Nucleus accumbens (tissue), 56 donors: ENCODE measurements at regions not wholly inside any gene's neighbourhood (a gene's known extent, or its start where the extent isn't known, plus 50 kb on each side); places are given as distances from the start of the nearest gene placed in this dataset.
"Not testable (repeated sequence)": the region's sequence is repeated elsewhere in the genome, so short reads cannot be mapped to it uniquely, and the experiment has no call there.

ENCODE experiments used
- DNase-seq, 56 donors: peaks; one replicate each; lab custom pipeline; 2025; lab: John Stamatoyannopoulos, UW

DNA sequence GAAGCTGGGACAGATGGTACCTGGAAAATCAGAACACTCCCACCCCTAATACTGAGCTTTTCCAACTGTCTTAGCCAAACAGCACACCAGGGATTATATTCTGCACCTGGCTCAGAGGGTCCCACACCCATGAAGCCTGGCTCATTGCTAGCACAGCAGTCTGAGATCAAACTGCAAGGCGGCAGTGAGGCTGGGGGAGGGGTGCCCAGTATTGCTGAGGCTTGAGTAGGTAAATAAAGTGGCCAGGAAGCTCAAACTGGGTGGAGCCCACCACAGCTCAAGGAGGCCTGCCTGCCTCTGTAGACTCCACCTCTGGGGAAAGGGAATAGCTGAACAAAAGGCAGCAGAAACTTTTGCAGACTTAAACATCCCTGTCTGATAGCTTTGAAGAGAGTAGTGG, 403.3 kb downstream of the MBD2 start:
- not testable (repeated sequence) for DNase-seq

DNA sequence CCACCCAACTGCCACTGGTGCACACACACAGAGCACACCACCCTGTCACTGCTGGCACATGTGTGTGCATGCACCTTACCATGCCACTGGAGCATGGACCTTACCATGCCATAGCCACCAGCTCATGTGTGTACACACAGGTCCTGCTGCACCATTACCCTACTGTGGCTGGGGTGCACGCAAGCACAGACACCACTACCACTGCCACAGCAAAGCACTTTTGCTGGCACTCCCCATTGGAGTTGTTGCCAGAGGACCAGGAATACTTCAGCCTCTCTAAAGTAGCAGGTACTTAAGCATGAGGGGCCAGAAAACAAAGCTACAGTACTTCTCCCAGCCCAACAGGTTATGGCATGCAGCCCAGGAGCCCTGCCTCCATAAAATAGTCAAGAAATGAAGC, 404.8 kb downstream of the MBD2 start:
- no peak for DNase-seq

DNA sequence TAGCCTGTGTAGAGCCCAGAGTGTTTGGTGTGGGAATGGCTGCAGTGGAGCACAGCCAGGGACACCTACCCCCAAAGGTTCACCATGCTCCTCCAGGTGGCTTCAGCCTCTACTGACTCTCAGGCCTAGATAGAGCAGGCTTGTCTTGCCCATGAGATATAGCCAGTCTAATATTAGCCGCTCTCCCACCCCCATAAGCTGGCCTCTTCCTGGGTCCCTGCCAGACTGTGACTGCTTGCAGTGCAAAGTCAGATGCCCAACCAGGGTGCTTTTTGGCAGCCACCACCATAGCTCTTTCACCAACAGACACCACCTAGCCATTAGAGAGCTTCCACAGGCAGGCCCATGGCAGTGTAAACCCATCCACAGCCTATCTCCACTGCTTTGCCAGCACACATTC, 405.3 kb downstream of the MBD2 start:
- DNase-seq: no peak

DNA sequence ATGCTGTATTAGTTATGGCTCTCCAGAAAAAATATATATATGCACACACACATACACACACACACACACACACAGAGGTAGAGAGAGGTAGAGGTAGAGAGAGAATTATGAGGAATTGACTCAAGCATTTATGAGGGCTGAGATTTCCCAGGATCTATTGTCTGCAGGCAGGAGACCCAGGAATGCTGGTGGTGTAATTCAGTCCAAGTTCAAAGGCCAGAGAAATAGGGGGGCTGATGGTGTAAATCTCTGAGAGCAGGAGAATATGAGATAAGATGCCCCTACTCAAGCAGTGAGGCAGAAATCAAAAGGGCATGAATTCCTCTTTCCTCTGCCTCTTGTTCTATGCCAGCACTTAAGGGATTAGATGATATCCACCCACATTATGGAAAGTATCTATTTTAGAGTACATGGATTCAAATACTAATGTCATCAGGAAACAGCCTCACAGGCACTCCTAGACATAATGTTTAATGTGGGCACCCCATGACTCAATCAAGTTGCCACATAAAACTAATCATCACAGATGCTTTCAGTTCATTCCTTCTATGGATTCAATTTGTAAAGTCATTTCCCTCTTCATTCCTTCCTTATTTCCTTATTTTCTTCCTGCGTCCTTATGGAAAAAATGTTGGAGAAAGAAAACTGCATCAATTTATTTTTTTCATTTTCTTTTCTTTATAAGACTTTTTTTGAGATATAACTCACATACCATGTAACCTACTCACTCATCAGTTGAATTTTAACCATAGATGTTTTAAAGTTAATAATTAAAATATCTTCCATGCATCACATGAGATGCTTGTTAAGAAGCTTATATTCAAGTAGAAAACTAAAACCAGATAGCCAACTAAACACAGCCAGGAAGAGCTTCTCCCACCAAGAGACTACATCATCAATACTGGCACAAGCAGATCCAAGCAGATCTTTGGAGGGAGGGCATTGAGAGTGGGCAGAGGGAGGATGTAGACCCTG, 406.2 kb downstream of the MBD2 start:
- peak in 2 of 56 donors; percentile 19 to 26 for DNase-seq

DNA sequence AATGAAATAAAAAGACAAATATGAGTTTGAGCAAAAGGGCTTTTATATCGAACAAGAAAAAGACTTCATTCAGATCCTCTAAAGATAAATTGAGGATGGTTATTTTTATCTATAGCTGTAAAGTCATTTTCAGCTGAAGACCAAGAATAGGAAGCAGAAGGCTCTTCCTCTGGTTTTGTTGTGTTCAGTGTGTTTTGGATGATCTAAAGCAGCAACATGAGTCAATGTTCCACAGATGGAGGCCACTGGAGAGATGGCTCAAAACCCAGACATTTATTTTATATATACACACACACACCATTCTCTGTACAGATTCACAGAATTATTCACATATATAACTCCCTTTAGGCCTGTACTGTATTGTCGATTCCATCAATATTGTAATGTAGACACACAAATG, 424.3 kb downstream of the MBD2 start:
- DNase-seq: no peak

DNA sequence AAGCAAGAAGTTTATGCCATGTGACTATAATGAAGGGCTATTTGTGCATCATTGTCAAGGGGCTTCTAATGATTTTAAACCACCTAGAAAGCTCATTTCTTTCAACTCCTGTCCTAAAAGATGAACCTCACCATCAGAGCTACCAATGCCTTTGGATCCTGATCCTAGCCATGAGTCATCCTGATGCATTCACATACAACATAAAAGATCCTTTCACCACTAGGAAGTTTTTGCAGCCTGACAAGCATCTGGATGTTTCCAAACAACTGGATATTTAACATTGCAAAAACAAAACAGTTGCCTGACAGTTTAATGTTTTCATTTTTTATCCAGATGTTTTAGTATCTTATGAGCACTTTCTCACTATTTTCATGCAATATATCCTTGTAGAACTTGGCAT, 425.3 kb downstream of the MBD2 start:
- DNase-seq: no peak

DNA sequence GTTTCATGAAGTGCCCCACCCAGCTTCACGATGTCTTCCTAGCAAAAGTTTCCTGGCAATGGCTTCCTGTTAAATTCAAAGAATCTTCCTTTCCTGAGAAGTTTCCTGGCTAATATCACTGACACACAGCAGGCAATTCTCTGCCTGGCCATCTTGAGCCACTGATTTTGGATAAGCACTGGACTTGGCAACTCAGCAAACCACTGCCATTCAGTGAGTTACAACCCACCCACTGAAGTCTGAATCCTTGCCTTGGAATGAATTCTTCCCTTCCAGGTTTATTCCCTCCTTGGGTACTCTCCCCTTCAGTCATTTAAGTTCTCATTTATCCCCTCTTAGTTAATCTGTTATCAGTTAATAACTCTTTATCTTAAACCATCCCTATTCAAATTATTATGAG, 426.0 kb downstream of the MBD2 start:
- no peak for DNase-seq

DNA sequence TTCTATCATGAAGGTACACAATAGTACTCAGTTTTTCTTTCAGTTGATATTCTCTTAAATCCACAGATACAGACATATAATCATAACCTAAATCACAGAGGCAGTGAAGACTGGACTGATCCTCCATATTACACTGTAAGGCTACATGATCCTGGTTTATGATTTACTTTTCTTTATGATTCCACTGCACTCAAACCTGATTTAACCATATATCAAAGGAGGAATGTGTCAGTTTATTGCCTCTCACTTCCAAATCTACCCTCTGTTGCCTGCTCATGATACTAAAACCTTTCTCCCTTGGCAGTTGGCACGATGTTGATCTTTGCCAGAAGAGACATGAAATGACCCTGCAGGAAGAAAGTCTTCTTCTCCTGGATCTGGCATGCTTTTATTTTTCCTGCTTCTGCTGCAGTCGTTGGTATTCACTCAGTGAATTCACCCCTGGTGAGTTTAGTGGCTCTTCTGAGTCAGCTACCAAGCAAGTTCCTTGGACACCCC, 426.4 kb downstream of the MBD2 start:
- no peak for DNase-seq

DNA sequence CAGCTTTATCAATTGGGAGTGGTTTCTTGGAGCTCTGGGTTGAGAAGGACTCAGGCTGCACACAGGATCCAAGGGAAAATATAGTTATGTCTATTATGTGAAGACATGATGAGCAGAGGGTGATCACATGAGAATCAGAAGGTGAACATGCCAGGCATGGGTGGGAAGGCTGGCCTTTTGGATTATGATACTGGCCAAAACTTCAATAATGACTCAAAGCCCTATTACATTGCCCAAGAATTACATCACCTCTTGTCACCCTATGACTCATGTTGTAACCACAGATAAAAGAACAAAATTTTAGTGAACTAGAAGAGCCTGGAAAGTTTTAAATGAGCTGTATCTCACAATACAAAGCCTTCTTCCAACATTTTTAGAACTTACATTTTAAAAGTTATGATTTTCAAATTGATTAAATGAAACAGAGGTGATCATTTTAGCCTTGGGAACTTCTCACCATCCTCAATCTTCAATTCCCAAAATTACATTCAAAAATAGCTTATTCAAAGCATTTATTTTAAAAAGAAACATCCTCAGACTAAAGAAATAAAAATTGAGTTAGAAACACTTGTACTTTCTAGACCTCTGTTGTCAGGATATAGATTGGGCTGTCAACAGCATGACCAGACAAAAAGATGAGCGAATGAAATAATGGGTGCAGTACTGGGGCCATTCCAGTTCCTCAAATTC, 428.3 kb downstream of the MBD2 start:
- peak in 1 of 56 donors; percentile 4 for DNase-seq

DNA sequence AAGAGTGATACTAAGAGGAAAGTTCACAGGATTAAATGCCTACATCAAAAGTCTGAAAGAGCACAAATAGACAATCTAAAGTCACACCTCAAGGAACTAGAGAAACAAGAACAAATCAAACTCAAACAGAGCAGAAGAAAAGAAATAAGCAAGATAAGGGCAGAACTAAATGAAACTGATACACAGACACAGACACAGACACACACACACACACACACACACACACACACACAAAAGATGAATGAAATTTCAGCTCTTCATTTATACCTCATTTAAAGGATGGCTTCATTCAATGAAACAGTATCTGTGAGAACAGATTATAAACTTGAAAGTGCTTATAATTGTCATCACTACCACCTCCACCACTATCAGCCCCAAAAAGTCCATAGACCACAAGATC, 428.9 kb downstream of the MBD2 start:
- no peak for DNase-seq

DNA sequence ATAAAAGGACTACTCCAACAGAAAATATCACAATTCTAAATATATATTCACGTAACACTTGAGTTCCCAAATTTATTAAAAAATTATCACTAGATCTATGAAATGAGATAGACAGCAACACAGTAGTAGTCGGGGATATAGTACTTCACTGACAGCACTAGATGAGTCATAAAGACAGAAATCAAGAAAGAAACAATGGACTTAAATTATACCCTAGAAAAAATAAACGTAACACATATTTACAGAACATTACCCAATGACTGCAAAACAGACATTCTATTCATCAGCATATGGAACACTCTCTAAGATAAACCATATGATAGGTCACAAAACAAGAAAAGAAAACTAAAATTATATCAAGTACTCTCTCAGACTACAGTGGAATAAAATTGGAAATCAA, 429.4 kb downstream of the MBD2 start:
- DNase-seq: no peak

DNA sequence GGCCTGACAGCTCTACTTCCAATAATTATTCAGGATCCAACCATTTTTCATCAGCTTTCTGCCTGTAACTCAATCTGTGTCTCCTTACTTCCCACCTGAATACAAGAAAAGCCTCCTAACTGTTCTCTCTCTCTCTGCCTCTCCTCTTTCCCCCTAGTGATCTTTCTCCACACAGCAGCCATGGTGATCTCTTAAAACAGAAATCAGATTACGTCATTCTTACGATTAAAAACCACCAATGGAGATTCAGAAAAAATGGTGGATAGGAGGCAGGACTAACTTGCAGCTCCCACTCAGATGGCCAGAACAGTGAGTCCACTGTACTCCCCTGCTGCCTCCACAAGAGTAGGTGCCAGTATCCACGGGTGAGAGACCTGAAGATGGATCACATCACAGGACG, 431.7 kb downstream of the MBD2 start:
- no peak for DNase-seq

DNA sequence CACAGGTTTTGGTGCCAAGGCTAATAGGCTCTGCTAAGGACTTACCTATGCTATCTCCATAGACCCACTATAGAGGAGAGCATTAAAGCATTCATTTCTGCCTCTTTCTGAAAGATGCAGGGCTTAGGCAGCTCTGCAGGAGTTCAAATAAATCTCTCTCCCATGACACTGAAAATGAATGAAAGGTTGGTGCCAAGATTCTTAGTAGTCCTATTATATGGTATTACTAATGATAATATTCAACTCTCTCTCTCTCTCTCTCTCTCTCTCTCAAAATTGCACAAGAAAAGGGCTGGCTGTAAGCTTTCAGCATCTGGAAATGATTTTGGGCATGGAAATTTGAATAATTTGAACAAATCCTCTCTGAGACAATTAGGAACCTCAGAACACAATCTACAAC, 433.7 kb downstream of the MBD2 start:
- no peak for DNase-seq

DNA sequence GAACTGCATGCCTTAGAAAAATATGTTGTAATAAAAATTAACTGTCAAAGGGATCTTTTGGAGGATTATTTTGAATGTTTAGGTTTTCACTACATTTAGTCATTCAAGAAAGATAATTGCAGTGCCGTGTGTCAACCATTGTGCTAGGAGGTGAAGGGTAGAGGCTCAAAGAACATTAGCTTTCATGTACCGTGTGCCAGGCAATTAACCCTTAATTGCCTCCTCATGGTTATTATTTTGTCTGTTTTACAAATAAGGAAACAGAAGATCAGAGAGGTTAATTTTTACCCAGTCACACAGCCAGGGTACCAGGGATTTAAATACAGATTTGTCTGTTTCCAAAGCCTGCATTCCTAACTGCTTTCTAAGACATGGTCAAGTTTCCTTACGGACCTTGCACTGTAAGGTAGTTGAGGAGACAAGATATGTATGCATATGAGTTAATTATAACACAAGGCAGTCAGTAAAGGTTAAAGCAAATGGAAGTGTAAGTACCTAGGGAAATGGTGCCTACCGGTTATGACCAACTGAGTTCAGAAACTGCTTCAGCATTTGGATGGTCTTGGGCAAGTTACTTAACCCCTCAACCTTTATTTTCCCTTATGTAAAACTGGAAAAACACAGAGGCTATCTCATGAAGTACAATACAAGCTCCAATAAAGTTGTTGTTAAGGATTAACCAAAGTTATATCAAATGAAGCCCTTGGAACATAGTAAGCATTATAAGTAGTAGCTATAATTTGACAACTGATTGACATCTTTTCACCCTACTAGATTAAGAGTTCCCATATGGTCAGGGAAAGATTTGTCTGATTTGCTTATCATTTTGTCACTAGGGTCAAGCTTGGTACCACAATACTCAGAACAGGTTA, 434.9 kb downstream of the MBD2 start:
- no peak for DNase-seq

DNA sequence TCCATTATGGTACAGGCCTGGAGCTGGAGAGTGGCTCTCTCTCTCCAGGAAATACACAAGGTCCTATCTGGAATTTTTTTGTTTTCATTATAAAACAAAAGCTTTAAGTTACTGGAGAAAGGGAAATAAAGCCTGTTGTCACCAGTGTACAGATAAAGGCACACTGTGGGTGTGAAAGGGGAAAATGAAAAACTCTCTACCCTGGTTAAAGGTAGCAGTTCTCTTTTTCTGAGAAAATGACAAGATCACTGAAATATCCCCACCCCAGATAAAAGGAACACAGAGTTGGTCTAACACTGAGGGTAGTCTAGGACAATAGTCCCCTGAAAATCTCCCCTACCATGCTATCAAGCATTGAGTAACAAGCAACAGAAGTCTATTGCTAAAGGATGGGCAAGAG, 438.7 kb downstream of the MBD2 start:
- DNase-seq: no peak

DNA sequence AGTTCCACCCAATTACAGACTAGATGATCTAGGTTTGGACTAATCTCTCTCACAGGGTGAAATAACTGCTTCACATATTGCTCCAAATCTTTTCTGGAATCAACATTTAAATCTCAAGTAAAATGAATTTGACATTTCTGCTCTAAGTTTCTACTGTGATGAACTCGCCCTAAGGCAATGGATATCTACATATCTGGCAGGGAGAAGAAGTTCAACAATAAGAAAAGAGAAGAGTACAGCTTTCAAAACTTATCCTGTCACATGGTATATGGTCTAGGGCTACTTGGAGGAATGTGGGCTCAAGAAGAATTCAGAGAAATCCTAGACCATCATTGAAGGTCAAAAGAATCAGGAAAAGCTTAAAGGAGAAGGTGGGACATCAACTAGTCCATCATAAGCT, 440.2 kb downstream of the MBD2 start:
- DNase-seq: no peak

DNA sequence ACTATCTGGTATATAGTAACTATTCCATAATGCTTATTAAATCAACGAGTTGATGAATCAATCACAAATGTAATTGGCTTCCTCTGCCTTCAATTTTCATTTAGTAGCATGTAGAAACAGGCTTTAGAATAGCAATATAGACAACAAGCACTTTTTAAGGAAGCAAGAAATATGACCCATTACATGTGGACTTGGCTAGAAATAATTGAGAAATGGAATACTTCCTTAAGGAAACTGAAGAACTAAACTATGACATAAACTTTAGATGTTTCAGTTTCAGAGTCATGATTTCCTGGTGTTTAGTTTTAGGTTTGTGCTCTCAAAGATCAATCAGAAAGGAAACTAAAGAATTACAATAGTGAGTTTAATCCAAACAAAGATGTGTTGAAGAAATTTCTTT, 443.8 kb downstream of the MBD2 start:
- DNase-seq: no peak

DNA sequence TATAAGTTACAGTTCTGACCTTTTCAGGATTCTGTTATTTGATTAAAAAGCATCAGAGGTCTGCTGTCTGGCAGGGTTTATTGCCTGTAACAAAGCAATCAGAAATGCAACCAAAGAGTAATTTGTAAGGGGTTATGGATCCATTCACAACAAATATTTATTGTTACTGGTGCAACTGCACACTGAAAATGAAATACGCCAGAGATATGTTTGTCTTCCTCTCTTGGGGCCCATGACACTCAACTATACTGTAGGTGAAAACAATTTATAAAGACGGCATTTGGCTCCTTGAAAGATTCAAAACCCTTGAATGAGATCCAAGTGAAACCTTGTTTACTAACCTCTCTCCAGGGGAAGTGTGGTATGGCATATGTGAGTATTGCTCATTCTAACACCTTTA, 452.2 kb downstream of the MBD2 start:
- no peak for DNase-seq

DNA sequence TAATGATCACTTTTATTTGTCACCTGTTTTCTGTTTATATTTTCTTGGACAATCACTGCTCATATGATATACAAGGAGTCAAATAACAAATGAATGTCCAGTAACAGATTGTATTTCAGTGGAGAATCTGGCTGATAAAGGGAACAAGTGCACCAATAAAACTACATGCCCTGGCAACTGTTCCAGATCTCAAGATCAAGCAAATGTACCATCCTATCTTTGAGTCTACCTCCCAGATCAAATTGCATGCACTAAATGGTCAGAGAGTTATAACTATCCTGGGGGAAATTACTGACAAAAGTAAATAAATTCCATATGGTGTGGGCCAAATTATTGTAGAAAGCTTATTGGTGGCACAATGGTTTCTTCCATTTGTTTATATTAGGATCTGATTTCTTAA, 452.8 kb downstream of the MBD2 start:
- DNase-seq: no peak

DNA sequence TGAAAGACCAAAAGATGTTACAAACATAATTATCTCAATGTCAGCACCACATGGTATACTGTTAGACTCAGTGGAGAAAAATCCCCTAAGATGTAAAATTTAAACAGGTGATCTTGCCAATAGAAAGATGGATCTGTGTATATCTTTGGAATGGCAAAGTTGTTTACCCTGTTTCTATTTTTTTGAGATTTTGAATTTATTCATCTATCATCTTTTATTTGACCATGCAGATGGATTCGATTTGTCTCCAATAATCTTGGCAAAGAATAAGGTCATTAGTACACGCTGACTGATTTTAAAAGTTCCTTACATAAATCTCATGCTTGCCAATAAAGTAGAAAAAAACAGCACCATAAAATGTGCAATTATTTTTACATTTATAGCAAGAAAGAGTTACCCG, 459.3 kb downstream of the MBD2 start:
- no peak for DNase-seq

DNA sequence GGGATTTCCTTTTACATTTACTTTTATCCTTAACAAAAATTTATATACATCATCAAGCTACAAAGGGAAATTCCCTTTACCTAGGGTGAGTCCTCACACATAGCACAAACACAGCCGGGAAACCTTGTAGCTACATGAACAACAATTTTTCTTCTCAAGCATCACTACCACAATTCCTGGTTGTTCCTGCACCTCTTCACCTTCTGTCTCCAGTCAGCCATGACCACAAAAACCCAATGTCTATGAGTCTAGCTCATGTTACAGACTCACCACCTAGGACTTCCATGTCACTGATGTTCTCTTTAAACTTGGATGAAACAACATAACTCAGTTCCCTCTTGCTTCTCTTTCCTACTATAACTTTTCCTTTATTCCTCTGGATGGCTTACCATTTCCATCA, 460.4 kb downstream of the MBD2 start:
- DNase-seq: no peak
